ENCODE measurements at regions not wholly inside any gene's neighbourhood (a gene's known extent, or its start where the extent isn't known, plus 50 kb on each side); places are given as distances from the start of the nearest gene placed in this dataset.

DNA sequence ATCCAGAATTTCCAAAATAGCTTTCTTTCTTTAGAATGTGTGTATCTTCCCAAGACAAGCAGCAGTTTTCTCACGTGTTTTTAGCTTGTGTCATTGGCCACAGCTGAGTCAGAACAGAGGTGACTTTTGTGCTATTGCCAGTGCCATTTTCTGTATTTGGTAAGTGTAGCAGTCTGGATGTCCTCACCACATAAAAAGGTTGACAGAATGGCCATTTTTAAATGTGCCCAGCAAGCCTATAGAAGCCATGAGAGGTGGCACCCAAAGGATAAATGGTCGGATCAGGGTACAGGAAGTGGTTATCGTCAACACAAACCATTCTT lies 269.5 kb upstream of the HSF2 start:
- TF ChIP-seq, protein P1, sequence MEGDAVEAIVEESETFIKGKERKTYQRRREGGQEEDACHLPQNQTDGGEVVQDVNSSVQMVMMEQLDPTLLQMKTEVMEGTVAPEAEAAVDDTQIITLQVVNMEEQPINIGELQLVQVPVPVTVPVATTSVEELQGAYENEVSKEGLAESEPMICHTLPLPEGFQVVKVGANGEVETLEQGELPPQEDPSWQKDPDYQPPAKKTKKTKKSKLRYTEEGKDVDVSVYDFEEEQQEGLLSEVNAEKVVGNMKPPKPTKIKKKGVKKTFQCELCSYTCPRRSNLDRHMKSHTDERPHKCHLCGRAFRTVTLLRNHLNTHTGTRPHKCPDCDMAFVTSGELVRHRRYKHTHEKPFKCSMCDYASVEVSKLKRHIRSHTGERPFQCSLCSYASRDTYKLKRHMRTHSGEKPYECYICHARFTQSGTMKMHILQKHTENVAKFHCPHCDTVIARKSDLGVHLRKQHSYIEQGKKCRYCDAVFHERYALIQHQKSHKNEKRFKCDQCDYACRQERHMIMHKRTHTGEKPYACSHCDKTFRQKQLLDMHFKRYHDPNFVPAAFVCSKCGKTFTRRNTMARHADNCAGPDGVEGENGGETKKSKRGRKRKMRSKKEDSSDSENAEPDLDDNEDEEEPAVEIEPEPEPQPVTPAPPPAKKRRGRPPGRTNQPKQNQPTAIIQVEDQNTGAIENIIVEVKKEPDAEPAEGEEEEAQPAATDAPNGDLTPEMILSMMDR (IDR thresholded peaks at IDR 0.05): no peak
- no peak for TF ChIP-seq ZFX (IDR thresholded peaks at IDR 0.05; ENCODE audit: borderline replicate concordance)
